ENCODE measurements at regions not wholly inside any gene's neighbourhood (a gene's known extent, or its start where the extent isn't known, plus 50 kb on each side); places are given as distances from the start of the nearest gene placed in this dataset.

DNA sequence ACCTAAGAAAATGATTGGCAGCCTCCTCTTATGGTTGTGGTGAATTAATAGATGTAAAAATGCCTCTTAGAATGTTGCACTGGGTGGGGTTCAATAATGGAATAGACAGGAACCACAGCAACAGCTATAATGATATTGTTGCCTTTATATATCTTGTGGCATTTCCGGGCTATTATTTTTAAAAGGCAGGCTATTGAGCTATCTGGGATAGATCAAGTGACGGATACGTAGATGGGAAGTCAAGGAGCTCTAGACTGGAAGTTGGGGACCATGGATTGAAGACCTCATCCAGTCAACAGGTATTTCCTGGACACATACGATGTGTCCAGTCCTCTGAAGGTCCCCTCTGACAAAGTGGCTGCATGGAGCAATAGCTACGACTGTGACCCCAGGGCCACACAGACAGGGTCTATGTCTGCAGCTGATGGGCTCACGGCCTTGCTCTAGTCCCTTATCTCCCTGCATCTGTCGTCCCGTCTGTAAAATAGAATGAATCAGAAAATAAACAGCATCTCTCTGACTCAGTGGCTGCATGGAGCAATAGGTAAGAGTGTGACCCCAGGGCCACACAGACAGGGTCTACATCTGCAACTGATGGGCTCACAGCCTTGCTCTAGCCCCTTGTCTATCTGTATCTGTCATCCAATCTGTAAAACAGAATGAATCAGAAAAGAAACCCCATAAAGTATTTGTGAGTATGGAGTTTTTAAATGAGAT is 117.7 kb upstream of the FOXF1 start:
- no peak overlapping the region for H3K27ac Mint-ChIP-seq
- no peak for DNase-seq
- ChIA-PET POLR2A (no interaction called here), CTCF (interaction anchor here (0.6 kb wide), 1 partner anchor 139 kb away, joined by 4 read pairs; no protein-coding TSS in a partner anchor)
- no peaks in the 10 kb centered on the region for H3K4me1 Mint-ChIP-seq (ENCODE audit: low read depth)
- no peaks in the 10 kb centered on the region for H3K9me3 Mint-ChIP-seq
- H3K36me3 Mint-ChIP-seq: no peaks in the 10 kb centered on the region
- intact Hi-C loops (cut with micrococcal nuclease): no loop called here
- H3K27me3 Mint-ChIP-seq: peaks cover 5% of the 10 kb centered on the region
- no peak overlapping the region for H3K4me3 Mint-ChIP-seq

DNA sequence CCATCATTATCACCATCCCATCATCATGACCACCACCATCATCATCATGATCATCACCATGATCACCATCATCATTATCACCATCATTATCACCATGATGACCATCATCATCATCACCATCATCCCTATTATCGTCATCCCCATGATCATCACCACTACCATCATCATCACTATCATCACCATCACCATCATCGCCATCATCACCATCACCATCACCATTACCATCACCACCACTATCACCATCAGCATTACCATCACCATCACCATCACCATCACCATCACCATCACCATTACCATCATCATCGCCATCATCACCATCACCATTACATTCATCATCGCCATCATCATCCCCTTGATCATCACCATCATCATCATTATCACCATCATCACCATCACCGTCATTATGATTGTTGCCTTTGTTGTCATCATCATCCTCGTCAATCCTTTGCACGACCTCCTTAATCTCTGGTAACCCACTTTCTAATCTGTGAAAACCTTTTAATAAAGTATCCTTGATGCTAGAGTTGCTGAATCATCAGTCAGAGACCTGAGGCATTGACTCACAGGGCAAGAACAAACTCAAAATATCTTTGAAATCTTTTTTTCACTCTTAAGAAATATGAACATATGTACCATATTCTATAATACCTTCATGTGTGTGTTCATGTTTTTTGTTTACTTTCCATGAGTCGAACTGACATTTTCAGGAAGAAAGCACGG is 116.3 kb upstream of the FOXF1 start:
- no peak overlapping the region for H3K4me3 Mint-ChIP-seq
- H3K27me3 Mint-ChIP-seq: no peaks in the 10 kb centered on the region
- DNase-seq: no peak
- no peaks in the 10 kb centered on the region for H3K4me1 Mint-ChIP-seq (ENCODE audit: low read depth)
- intact Hi-C loops (cut with micrococcal nuclease): no loop called here
- no peaks in the 10 kb centered on the region for H3K36me3 Mint-ChIP-seq
- CTCF ChIA-PET: no interaction called here
- H3K9me3 Mint-ChIP-seq: no peaks in the 10 kb centered on the region
- POLR2A ChIA-PET: no interaction called here
- no peak overlapping the region for H3K27ac Mint-ChIP-seq

- intact Hi-C loops (cut with micrococcal nuclease): no loop called here
- CTCF ChIA-PET: no interaction called here
Measured at GRCh38 chr16:86395477-86395876, 114.8 kb upstream of the FOXF1 start.

DNA sequence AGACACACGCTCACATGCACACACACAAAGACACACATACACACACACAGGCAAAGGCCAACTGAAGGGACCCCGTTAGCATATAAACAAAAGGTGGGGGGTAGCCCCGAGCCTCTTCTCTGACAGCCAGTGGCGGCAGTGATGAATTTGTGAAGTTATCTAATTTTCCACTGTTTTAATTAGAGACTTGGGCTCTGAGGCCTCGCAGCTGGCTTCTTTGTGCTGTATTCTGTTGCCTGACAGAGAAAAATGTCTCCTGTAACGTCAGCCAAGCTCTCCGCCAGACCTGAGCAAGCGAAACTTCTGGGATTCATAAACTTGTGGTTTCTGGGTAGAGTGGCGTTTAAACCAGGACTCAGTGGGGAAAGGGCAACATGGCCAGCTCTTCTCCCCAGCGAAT is 113.9 kb upstream of the FOXF1 start:
- no peaks in the 10 kb centered on the region for H3K27me3 Mint-ChIP-seq
- DNase-seq: no peak
- CTCF ChIA-PET: no interaction called here
- no peak overlapping the region for H3K27ac Mint-ChIP-seq
- POLR2A ChIA-PET: no interaction called here
- H3K4me3 Mint-ChIP-seq: no peak overlapping the region
- intact Hi-C loops (cut with micrococcal nuclease): no loop called here
- H3K4me1 Mint-ChIP-seq (ENCODE audit: low read depth): no peaks in the 10 kb centered on the region
- no peaks in the 10 kb centered on the region for H3K36me3 Mint-ChIP-seq
- H3K9me3 Mint-ChIP-seq: no peaks in the 10 kb centered on the region

More at GRCh38 chr16:86395477-86395876, 114.8 kb upstream of the FOXF1 start:
- Mint-ChIP-seq H3K27ac (no peak overlapping the region), H3K9me3 (no peaks in the 10 kb centered on the region), H3K27me3 (no peaks in the 10 kb centered on the region), H3K4me1 (ENCODE audit: low read depth) (no peaks in the 10 kb centered on the region), H3K36me3 (no peaks in the 10 kb centered on the region), H3K4me3 (no peak overlapping the region)
- POLR2A ChIA-PET: no interaction called here
- DNase-seq: no peak

DNA sequence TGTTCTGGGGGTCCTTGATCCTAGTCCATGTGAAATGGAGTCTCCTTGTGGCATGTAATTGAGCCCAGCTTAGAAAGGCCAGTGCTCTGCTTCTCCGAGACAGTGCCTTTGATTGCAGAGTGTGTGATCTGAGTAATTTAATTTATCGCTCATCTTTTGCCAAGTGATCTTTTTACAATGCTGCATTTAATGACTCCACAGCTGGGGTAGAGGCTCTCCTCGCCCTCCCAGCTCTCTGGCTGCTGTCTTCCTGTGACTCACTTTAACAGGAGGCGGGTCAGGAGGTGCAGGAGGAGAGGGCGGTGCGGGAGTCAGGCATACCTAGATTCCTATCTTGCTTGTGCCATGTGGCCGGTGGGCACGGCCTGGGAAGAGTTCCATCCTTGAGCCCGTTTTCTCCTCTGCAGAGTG is 113.4 kb upstream of the FOXF1 start:
- ChIA-PET POLR2A (no interaction called here), CTCF (no interaction called here)
- DNase-seq: no peak
- Mint-ChIP-seq H3K27ac (no peak overlapping the region), H3K9me3 (no peaks in the 10 kb centered on the region), H3K36me3 (no peaks in the 10 kb centered on the region), H3K4me3 (no peak overlapping the region), H3K27me3 (no peaks in the 10 kb centered on the region), H3K4me1 (ENCODE audit: low read depth) (no peaks in the 10 kb centered on the region)
- intact Hi-C loops (cut with micrococcal nuclease): no loop called here

GRCh38 chr16:86398201-86398600 is 112.1 kb upstream of the FOXF1 start:
- POLR2A ChIA-PET: no interaction called here
- Mint-ChIP-seq H3K4me3 (no peak overlapping the region), H3K27ac (no peak overlapping the region), H3K9me3 (no peaks in the 10 kb centered on the region), H3K36me3 (no peaks in the 10 kb centered on the region), H3K27me3 (no peaks in the 10 kb centered on the region), H3K4me1 (ENCODE audit: low read depth) (no peaks in the 10 kb centered on the region)
- intact Hi-C loops (cut with micrococcal nuclease): no loop called here
- CTCF ChIA-PET: no interaction called here
- no peak for DNase-seq

DNA sequence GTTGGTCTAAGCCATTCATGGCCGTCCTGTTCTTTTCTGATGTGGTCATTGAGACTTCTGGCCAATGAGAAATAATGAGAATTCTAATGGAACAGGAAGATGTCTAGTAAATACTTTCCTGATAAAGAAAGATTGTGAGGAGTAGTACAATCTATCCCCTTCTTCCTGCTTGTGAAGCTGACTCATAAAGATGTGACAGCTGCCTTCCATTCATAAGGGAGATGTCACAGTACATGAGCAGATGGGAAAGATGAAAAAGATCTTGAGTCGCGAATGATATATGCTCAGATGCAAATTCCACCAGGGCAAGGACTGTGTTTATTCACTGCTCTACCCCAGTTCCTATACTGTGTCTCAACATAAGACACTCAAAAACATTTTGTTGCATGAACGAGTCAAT is 111.7 kb upstream of the FOXF1 start:
- intact Hi-C loops (cut with micrococcal nuclease): no loop called here
- Mint-ChIP-seq H3K4me3 (no peak overlapping the region), H3K4me1 (ENCODE audit: low read depth) (no peaks in the 10 kb centered on the region), H3K9me3 (no peaks in the 10 kb centered on the region), H3K36me3 (no peaks in the 10 kb centered on the region), H3K27me3 (no peaks in the 10 kb centered on the region), H3K27ac (no peak overlapping the region)
- POLR2A ChIA-PET: no interaction called here
- DNase-seq: no peak
- CTCF ChIA-PET: no interaction called here

DNA sequence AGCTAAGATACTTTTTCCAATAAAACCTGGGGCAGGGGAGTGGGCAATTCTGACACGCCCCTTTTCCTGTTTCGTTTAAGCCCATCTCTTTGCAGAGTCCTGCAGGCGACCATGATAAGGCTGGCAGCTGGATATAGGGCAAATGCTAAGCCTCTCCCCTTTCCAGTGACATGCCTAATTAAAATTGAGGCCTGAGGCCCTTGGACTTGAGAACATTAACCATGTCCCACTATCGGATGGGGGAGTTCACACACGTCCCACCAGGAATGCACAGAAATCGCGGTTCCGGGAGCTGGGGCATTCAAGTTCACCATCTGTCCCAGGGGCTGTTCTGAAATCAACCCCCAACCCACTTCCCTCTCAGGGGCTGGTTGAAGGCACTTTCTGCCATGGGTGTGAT is 109.2 kb upstream of the FOXF1 start:
- ChIA-PET CTCF (no interaction called here), POLR2A (no interaction called here)
- no peaks in the 10 kb centered on the region for H3K4me1 Mint-ChIP-seq (ENCODE audit: low read depth)
- H3K27ac Mint-ChIP-seq: no peak overlapping the region
- DNase-seq: no peak
- no peaks in the 10 kb centered on the region for H3K9me3 Mint-ChIP-seq
- peaks cover 5% of the 10 kb centered on the region for H3K27me3 Mint-ChIP-seq
- no peaks in the 10 kb centered on the region for H3K36me3 Mint-ChIP-seq
- intact Hi-C loops (cut with micrococcal nuclease): no loop called here
- H3K4me3 Mint-ChIP-seq: no peak overlapping the region

DNA sequence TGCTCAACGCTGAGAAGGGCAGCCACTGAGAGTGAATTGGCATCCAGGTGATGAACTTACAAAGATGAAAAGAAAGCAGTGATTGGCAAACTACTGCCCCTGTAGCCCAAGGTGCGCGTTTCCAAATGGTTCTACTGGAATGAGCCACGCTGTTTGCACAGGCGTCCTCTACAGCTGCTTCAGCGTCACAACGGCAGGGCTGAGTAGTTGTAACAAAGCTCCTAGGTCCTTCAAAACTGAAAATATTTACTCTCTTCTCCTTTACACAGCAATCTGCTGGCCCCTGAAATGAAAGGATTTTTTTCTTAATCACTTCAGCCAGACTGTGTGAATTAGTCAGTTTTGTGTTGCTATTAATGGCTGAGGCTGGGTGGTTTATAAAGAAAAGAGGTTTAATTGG is 107.2 kb upstream of the FOXF1 start:
- intact Hi-C loops (cut with micrococcal nuclease): no loop called here
- Mint-ChIP-seq H3K36me3 (no peaks in the 10 kb centered on the region), H3K9me3 (no peaks in the 10 kb centered on the region), H3K4me1 (ENCODE audit: low read depth) (no peaks in the 10 kb centered on the region), H3K4me3 (no peak overlapping the region), H3K27ac (no peak overlapping the region), H3K27me3 (peaks cover 5% of the 10 kb centered on the region)
- no peak for DNase-seq
- CTCF ChIA-PET: no interaction called here
- POLR2A ChIA-PET: no interaction called here

- Mint-ChIP-seq H3K27ac (no peak overlapping the region), H3K4me1 (ENCODE audit: low read depth) (no peaks in the 10 kb centered on the region), H3K4me3 (no peak overlapping the region), H3K27me3 (peaks cover 7% of the 10 kb centered on the region), H3K36me3 (no peaks in the 10 kb centered on the region), H3K9me3 (no peaks in the 10 kb centered on the region)
- POLR2A ChIA-PET: no interaction called here
- DNase-seq: no peak
- CTCF ChIA-PET: no interaction called here
- intact Hi-C loops (cut with micrococcal nuclease): no loop called here
Measured at GRCh38 chr16:86403541-86404163, 106.7 kb upstream of the FOXF1 start.

GRCh38 chr16:86404678-86405077 is 105.6 kb upstream of the FOXF1 start:
- intact Hi-C loops (cut with micrococcal nuclease): no loop called here
- ChIA-PET POLR2A (no interaction called here), CTCF (no interaction called here)
- Mint-ChIP-seq H3K27ac (no peak overlapping the region), H3K4me3 (no peak overlapping the region), H3K27me3 (peaks cover 8% of the 10 kb centered on the region), H3K4me1 (ENCODE audit: low read depth) (no peaks in the 10 kb centered on the region), H3K9me3 (no peaks in the 10 kb centered on the region), H3K36me3 (no peaks in the 10 kb centered on the region)
- no peak for DNase-seq

DNA sequence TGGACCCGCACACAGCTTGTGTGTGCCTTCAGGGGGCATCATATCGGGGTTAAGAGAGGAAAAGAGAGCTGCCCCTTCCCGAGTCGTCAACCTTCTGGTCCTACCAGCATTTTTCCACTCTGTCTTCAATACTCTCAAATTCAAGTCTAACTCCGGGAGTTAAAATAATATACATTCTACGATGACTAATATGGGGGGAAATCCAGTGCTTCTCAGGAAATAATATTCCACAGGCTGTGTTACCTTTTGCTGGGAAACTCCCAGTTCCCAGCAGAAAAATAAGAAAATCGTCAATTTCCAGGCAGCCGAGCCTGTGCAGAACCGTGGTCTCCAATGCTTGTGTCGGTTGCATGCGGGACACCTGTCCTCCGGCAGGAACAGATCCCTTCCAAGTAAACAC is 105.0 kb upstream of the FOXF1 start:
- ChIA-PET CTCF (no interaction called here), POLR2A (no interaction called here)
- intact Hi-C loops (cut with micrococcal nuclease): no loop called here
- Mint-ChIP-seq H3K4me3 (no peak overlapping the region), H3K27me3 (peaks cover 8% of the 10 kb centered on the region), H3K27ac (no peak overlapping the region), H3K9me3 (peaks cover 1% of the 10 kb centered on the region), H3K4me1 (ENCODE audit: low read depth) (no peaks in the 10 kb centered on the region), H3K36me3 (no peaks in the 10 kb centered on the region)
- DNase-seq: no peak

GRCh38 chr16:86406056-86406455 is 104.3 kb upstream of the FOXF1 start:
- peaks cover 8% of the 10 kb centered on the region for H3K27me3 Mint-ChIP-seq
- H3K36me3 Mint-ChIP-seq: no peaks in the 10 kb centered on the region
- ChIA-PET POLR2A (no interaction called here), CTCF (no interaction called here)
- intact Hi-C loops (cut with micrococcal nuclease): no loop called here
- no peak overlapping the region for H3K4me3 Mint-ChIP-seq
- H3K9me3 Mint-ChIP-seq: peaks cover 4% of the 10 kb centered on the region
- H3K27ac Mint-ChIP-seq: no peak overlapping the region
- H3K4me1 Mint-ChIP-seq (ENCODE audit: low read depth): no peaks in the 10 kb centered on the region
- no peak for DNase-seq
